HG02973 (cell line): ENCODE measurements at regions not wholly inside any gene's neighbourhood (a gene's known extent, or its start where the extent isn't known, plus 50 kb on each side); places are given as distances from the start of the nearest gene placed in this dataset.

Experiments used
- ATAC-seq: cut with Tn5 transposase; IDR thresholded peaks from one replicate; pipeline ENCODE4 v1.9.1; 2021; ENCODE audit warnings: moderate library complexity; ENCODE audit not compliant: unreplicated experiment

DNA sequence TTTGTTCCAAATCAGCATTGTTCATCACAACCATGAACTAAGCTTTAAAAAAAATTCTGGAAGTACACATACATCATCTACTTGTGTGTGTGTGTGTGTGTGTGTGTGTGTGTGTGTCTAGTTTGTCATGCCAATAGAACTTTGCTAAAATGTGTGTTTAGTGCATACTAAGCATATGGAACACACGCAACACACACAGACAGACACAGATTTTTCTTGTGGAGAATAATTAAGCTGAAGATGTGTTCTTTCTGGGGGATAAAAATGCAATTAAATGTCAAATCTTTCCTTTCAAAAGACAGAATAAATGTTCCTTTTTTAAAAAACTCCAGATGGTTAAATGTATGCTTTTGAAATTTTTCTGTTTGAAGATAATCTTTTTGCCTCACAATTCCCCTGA, 530.4 kb upstream of the INTU start:
- ATAC-seq, result no peak

DNA sequence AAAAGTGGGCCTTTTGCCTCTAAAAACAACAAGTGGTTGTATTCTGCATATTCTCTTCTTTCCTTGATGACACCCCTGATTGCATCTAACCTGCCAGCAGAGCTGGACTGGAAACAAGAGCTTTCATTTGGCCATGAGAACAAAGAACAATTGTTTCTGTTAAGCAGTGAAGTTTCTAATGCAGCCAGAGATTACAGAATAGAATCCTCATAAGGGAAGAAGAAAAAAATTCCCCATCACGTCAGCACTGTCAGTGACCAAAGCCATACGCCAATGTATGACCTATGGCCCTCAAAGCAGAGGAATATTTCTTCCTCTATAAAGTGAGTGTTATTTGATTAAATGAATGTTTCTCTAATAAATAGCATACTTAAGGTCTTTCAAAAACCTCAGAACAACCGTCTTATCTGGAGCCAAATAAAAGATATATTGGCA, 529.1 kb upstream of the INTU start:
- no peak for ATAC-seq

DNA sequence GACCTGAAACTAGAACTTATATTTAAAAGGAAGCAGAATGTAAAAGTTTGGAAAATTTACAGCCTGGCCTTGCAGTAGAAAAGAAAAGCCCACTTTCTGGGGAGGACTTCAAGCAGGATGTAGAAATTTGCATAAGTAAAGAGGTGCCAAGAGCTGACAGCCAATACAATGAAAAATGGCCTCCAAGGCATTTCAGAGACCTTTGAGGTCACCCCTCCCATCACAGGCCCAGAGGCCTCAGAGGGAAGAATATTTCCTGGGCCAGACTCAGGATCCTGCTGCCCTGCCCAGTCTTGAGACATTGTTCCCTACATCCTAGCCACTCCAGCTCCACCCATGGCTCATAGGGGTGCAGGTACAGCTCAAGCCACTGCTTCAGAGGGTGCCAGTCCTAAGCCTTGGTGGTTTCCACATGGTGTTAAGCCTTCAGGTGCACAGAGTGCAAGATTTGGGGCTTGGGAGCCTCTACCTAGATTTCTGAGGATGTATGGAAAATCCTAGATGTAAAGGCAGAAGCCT, 518.9 kb upstream of the INTU start:
- ATAC-seq, result no peak

DNA sequence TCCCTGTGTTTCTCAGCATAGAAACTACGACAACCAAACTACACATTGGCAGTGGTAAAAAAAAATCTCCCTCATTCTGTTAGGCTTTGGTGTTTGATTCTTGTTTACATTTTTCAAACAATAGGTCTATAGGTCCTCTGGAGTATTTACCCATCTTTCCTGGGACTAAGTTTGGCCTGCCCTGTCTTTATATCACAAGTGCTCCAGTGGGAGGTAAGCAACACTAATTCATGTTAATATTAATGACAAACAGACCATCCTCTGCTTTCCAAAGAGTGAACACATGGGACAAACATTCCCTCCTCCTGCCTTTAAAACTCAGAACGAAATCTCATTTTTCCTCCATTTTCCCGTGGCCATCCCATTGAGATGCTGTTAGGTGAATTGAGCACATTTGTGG, 514.1 kb upstream of the INTU start:
- ATAC-seq, result no peak

DNA sequence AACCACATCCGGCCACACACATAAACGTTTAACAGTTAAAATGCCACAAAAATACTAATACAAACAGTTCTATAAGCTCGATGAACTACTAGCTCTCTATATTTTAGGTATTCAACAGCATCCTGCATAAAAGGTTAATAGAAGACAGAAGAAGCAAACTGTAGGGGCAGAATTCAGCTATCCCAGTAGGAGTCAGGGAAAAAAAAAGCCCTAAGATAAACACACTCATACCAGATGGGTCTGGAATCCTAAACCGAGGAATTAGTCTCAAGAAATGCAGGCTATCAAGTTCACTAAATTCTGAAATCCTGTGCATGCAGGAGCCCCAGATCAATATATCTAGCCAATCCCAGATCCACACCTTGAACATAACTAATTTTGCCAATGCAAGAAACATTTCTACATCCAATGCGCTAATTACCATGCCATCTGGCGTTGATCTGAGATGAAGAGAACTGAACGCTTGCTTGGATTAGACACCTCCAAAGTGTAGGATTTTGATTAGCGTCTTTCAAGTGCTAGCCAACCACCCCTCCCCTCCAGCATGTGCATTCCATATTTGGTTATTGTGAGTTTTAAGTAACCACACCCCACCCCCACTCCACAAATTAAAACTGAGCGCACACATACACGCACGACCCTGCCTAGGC, 512.2 kb upstream of the INTU start:
- ATAC-seq, result no peak

DNA sequence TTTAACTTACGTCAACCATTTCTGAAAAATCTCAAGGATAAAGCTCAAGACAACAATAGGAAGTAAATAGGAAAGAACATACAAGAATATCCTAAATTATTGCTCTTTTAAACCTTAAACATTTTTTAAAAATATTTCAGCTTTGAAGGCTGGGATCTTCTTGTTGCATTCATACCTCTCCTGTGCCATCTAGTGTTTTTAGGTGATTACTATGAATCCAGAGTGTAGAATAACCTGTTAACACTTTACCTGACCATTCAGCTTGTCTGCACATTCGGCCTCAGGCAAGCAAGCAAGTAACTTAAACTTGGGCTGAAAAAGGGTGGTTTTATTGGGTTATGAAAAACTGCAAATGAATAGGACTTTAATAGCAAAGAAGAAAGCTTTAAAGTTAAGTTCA, 507.8 kb upstream of the INTU start:
- no peak for ATAC-seq

DNA sequence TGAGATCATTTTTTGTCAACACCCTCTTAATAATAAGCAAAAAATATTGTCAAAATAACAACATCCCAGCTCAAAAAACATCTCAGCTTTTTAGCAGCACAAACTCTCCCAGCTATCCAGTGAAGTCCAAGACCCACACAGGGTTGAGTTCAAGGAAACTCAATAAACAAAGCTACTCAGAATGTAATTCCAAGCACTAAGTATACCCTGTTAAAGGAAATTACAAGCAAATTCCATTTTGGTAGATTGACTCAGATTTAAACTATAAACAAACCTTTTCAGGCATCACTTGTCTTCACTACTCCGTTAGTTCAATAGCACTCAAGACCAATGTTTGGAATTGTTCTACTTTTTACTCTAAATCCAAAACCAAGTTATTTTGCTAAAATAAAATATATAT, 506.0 kb upstream of the INTU start:
- ATAC-seq, result no peak

DNA sequence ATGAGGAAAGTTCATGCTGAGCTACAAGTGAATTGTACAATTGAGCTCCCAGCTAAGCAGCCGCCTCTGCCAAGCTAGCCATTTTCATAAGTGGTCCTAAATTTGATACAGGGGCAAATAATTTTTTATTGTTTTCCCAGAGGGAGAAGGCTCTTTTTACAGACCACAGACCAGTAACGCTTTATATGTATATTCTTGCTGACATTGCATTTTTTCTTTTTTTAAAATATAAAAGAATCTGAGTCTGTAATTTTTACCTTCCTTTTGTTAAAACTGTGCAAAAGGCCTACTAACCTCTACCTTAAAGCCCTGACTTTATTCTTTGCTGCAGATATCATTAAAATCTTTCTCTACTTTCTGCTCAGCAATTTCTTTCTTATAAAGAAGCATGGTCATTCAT, 501.2 kb upstream of the INTU start:
- no peak for ATAC-seq

DNA sequence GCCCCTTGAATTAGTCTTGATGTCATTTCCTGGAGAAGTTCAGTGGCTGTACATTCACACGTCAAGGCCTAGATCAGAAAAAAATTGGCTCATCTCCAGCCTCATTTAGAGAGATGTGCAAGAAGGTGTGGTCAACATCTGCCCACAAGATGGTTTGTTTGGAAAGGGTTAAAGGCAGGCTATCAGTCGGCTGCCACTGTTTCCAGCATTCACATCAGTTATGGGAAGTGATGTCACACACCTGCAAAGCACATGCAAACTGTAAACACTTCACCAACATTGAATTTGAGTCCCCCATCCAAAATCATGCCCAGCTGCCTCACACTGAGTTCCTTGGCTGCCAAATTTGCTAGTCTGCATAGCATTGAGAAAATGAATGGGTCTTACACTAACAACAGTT, 498.3 kb upstream of the INTU start:
- no peak for ATAC-seq

DNA sequence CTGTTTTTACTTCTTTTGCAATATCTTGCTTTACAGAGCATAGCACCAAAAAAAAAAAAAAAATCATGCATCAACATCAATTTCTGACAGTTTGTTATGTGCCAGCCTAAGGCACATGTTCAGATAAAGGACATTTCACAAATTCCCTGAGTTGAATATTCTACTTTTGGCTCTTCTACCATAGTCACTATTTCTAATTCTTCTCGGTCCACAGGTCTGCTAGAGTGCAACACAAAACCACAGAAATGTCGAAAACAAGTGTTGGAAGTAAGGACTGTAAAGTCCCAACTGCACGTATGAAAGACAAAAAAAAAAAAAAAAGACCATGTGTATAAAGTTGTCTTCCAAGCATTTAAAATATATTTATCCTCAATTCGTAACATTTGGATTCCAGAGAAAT, 494.2 kb upstream of the INTU start:
- no peak for ATAC-seq

DNA sequence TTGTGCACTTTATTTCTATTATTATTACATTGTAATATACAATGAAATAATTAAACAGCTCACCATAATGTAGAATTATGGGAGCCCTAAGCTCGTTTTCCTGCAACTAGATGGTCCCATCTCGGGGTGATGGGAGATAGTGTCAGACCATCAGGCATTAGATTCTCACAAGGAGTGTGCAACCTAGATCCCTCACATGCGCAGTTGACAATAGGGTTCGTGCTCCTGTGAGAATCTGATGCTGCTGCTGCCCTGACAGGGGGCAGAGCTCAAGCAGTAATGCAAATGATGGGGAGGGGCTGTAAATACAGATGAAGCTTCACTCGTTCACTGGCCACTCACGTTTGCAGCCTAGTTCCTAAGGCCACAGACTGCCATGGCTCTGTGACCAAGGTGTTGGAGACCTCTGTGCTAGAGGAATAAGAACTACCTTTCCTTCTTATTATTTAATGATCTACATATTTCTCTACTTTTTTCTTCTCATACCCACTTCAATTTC, 492.9 kb upstream of the INTU start:
- no peak for ATAC-seq

DNA sequence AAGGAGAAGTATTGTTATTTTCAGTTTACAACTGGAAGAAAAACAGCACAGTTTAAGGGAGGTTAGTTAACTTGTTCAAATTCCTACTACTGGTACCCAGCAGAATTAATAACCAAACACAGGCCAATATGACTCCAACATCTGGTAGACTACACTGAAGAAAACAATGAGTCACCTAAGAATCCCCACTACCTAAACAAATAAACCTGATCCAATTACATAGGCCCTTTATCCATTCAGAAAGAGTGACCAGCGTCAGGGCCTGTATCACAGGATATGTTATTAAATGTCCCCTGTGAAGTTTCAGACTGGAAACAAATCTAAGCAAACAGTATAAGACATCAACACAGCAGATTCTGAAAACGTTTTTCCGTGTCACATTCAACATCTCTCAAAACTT, 492.5 kb upstream of the INTU start:
- ATAC-seq, result no peak

DNA sequence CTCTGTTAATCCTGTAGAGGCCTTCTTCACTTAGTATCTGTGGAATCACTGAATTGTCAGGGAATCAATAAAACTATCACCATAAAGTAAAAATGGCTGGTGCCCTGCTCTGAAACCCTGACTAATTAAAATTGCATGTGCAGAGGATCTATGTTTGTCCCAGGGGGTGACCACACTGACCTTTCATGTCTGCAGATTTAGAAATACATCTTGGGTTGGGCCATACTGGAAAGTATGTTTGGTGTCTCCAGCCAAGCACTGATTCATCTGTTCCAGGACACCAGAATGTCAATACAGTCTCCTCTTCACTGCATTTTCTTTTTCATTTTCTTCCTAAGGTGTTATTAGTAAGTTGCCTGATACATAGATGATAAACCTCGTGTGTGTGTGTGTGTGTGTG, 490.9 kb upstream of the INTU start:
- no peak for ATAC-seq

DNA sequence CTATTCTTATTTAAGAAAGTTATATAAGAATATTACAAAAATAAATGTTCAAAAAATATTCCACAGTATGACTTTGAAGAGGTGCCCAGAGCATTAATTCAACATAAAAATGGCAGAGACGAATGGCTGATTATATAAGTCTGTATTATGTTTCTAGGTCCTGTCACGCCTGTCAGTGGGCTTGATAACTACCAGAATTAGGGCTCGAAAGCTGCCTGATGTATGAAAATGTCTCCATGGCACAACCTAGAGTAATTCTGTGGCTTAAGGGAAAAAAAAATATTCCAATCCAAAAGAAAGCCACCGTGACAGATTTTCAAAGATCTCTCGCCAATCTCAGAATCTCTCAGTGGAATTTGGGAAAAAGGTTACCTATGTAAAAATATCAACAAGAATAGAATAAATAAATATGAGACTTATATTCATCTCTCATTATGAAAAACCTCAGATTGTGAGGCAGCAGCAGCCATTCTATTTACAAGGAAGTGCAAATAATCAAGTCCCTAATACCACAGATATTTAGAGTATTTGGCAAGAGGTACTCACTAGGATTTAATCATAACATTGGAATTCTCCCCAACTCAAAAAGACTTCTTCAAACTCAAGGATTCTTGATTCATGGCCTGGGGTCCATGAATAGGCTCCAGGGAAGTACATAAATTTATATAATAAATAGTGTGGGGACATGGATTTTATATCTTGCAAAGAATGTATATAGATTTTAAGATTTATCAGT, 489.1 kb upstream of the INTU start:
- no peak for ATAC-seq

DNA sequence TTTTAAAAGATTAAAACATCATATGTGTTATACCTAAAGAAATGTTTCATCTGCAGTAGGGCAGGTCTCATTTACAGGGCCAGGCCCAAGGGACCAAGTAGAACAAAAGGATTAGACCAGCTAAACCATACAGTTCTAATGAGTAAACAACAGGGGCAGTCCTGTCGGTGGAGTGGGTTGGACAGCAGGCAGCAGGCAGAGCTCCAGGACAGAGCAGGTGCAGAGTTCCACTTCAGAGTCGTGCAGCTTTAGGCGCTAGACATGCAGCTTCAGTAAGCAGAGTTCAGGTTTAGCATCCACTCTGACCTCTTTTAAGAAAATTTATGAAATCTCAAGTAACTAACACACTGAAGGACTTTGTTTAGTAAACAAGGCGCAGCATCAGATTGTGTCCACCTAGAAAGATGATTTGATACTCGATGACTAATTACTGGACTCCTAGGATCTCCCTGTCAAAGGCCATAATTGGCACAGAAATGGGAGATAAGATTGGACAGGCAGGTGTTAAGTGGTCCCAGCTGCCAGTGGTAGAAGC, 487.7 kb upstream of the INTU start:
- ATAC-seq, result no peak

DNA sequence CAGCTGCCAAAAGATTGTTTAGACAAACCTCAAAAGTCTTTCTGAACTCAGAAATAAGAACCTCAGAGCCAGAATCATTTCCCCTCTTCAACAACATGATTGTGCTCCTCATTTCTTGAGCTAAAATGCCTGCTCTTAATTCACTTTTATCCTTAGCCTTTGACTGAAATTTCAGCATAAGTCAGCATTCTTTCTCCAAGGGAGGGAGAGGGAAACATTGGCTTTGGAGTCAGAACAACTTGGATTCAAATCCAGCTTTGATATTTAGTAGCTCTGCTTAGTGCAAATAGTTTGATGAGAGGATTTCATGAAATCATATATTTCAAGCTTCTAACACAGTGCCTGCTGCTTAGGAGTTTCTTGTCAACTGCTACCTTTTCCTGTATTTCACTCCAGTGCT, 484.6 kb upstream of the INTU start:
- ATAC-seq, result no peak

DNA sequence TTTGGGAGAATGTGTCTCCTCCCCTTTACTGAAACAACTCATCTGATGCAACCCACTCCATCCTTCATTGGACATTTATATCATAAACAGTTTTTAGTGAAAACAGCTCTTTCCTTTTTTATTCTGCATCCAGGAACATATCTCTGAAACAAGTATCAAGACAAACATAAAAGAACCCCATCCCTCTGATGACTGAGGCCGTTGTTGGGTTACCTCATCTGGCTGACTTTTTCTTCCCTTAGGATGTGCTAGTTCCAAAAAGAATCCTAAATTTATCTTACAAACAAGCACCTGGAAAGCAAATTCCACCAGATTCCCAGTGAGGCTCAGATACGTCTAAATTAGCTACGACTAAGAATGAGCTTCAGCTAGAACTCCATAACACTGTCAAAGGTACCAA, 483.7 kb upstream of the INTU start:
- no peak for ATAC-seq

DNA sequence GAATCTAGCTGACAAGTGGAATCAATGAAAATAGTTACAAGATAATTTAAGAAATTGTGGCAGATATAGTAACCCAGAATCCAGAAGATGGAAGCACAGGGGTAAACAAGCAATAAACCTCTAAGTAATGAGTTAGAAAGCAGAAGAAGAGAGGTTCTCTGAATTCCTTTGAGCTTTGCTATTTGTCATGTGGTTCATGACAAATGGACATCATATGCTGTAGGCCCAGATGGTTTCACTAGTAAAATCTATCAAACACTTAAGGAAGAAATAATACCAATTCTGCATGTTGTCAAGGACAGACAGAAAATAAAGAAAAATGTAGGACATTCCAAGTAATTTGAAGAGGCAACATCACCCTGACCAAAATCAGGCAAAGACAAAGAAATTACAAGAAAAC, 480.8 kb upstream of the INTU start:
- ATAC-seq, result no peak

DNA sequence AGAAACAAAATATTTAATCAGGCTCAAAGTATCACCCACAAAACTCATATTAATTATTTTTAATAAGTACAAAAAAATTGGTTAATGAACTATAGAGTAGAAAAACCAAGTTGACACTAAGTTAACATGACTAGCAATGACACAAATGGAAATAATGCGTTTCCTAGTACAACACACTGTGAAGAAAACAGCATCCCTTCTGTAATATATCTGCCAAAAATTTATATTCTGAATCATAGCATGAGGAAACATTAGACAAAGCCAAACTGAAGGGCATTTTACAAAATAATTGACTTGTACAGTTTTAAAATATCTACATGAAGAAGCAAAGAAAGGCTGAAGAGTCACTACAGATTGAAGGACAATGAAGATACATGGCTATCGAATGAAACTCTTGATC, 477.6 kb upstream of the INTU start:
- no peak for ATAC-seq

DNA sequence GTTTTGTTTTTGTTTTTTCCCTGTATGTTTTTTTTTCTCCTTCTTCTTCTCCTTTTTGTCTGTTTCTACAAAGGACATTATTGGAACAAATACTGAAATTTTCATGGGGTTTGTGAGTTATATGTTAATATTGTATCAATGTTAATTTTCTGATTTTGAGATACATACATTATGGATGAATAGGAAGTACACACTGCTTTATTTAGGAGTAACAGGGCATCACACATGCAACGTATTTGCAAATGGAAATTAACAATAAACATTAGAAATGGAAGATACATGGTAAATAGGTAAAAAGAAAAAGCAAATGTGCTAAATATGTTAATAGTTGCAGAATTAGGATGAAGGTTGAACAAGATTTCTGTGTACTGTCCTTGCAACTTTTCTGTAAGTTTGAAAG, 477.2 kb upstream of the INTU start:
- ATAC-seq, result no peak

DNA sequence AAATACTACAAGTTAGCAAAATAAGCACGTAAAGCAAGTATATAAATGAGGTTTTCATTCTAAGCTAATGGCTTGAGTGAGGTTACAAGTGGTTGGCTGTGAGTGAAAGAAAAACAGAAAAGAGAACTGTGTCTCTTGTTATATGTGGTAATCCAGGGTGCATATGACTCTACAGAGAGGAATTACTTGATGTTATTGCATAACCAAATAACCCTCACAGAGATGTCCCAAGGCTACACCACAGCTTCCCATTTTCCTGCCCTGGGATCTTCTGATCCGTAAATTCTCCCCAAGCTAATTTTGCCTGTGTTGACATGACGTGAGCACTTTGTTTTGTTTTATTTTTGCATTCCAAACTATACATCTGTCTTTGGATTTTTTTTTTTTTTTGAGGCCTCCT, 470.0 kb upstream of the INTU start:
- ATAC-seq, result no peak

DNA sequence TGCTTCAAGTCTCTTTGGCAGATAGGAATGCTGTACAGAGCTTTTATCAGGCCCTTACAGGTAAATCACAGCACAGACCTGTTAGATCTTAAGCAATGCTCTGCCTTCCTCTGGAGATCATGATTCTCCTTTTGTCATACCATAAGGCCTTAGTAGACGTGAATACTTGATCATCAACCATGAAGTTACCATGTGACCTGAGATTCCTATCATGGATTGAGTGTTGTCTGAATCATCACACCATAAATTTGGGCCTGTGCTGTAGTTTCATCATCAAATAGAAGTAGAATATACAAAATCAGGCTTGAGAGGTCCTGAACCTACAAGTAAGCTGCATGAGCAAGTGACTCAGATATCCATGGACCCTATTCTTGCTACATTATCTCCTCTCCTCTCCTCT, 466.8 kb upstream of the INTU start:
- no peak for ATAC-seq
